ENCODE measurements at regions not wholly inside any gene's neighbourhood (a gene's known extent, or its start where the extent isn't known, plus 50 kb on each side); places are given as distances from the start of the nearest gene placed in this dataset.
A peak's percentile ranks its signal among the peaks of the same experiment; 100 is the strongest.

DNA sequence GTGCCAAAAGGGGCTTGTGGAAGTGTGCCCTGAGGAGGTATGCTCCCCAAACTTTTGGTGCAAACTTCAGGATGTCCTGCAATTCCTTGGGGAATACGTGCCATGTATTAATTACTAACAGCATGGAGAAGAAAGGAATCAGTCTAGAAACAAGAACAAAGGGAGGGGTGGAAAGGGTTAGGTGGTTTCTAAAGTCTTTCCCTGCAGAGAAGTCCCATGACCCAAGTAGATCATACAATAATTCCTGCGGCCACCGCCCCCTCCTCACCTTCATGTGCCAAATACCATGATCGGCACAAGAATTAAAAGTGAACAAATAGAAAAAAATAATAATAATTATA is 258.2 kb downstream of the PLPP3 start:
- Histone ChIP-seq H3K27me3 (replicated peaks) (no peaks in the 10 kb centered on the region), H3K27ac (no peak overlapping the region), H3K4me3 (no peak overlapping the region), H3K9me3 (replicated peaks) (no peaks in the 10 kb centered on the region), H3K36me3 (no peaks in the 10 kb centered on the region), H3K4me1 (replicated peaks) (peaks cover 10% of the 10 kb centered on the region)
- no peak for DNase-seq (ENCODE audit: low read depth in 1 of 2, low spot score in 2 of 2)

- no peak overlapping the region for H3K4me3 ChIP-seq
- H3K27me3 ChIP-seq (replicated peaks), result no peaks in the 10 kb centered on the region
- H3K4me1 ChIP-seq (replicated peaks), result peaks cover 11% of the 10 kb centered on the region
- no peaks in the 10 kb centered on the region for H3K9me3 ChIP-seq (replicated peaks)
- H3K36me3 ChIP-seq, result no peaks in the 10 kb centered on the region
- no peak overlapping the region for H3K27ac ChIP-seq
- DNase-seq (ENCODE audit: low read depth in 1 of 2, low spot score in 2 of 2), result no peak
Measured at GRCh38 chr1:56320464-56321149, 258.8 kb downstream of the PLPP3 start.

GRCh38 chr1:56317722-56318121 is 261.6 kb downstream of the PLPP3 start:
- H3K4me3 ChIP-seq, result no peak overlapping the region

GRCh38 chr1:56315293-56315942 is 263.9 kb downstream of the PLPP3 start:
- no peaks in the 10 kb centered on the region for H3K36me3 ChIP-seq
- H3K27me3 ChIP-seq (replicated peaks), result no peaks in the 10 kb centered on the region
- H3K27ac ChIP-seq, result no peak overlapping the region
- DNase-seq (ENCODE audit: low read depth in 1 of 2, low spot score in 2 of 2), result peak in 1 of 2 experiments; percentile 65
- H3K9me3 ChIP-seq (replicated peaks), result 0 out of 2 replicates have a peak, but pooled peaks cover 2% of the 10 kb centered on the region
- peaks cover 8% of the 10 kb centered on the region for H3K4me1 ChIP-seq (replicated peaks)
- H3K4me3 ChIP-seq, result no peak overlapping the region

More at GRCh38 chr1:56317722-56318121, 261.6 kb downstream of the PLPP3 start:
- Histone ChIP-seq H3K4me1 (replicated peaks) (peaks cover 8% of the 10 kb centered on the region), H3K36me3 (no peaks in the 10 kb centered on the region), H3K9me3 (replicated peaks) (0 out of 2 replicates have a peak, but pooled peaks cover 2% of the 10 kb centered on the region), H3K27me3 (replicated peaks) (no peaks in the 10 kb centered on the region), H3K27ac (no peak overlapping the region)
- no peak for DNase-seq (ENCODE audit: low read depth in 1 of 2, low spot score in 2 of 2)

- Histone ChIP-seq H3K36me3 (no peaks in the 10 kb centered on the region), H3K4me1 (replicated peaks) (peaks cover 8% of the 10 kb centered on the region), H3K9me3 (replicated peaks) (0 out of 2 replicates have a peak, but pooled peaks cover 3% of the 10 kb centered on the region), H3K27me3 (replicated peaks) (no peaks in the 10 kb centered on the region), H3K27ac (no peak overlapping the region), H3K4me3 (no peak overlapping the region)
- DNase-seq (ENCODE audit: low read depth in 1 of 2, low spot score in 2 of 2), result no peak
Measured at GRCh38 chr1:56313560-56313959, 265.8 kb downstream of the PLPP3 start.

DNA sequence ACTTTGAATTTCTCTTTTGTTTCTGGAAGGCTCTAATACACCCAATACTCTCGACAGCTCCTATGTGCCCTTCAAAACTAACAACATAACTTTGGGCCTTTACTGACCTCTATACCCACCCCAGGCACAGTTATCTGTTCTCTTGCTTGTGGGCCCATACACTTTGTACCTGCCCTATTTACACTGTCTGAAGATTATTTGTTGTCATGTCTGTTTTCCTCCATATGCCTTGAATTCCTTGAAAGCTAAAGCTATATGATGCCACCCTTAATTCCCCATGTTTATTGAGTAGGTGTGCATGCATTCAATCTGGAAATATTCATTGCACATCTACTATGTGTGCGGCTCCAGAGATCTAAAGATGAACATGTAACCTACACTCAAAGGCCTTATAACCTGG is 267.6 kb downstream of the PLPP3 start:
- DNase-seq (ENCODE audit: low read depth in 1 of 2, low spot score in 2 of 2), result no peak
- no peak overlapping the region for H3K4me3 ChIP-seq
- H3K9me3 ChIP-seq (replicated peaks), result 0 out of 2 replicates have a peak, but pooled peaks cover 7% of the 10 kb centered on the region
- peaks cover 8% of the 10 kb centered on the region for H3K4me1 ChIP-seq (replicated peaks)
- H3K36me3 ChIP-seq, result no peaks in the 10 kb centered on the region
- H3K27ac ChIP-seq, result no peak overlapping the region
- no peaks in the 10 kb centered on the region for H3K27me3 ChIP-seq (replicated peaks)

DNA sequence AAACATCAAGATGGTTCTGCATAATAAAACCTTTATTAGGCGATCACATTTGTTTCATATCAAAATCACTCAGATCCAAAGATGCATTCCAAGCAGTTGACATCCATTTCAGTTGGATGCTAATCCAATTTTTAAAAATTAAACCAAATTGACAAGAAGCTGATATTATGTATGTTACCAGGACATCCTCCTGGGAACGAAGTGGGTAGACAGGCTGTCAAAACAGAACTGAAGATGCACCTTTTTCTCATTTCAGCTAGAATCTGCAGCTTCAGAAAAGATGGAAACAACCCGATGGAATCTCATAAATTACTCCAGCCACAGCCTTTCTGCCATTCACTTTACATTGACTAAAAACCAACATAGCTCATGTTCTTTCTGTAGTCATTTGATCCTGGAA is 268.4 kb downstream of the PLPP3 start:
- Histone ChIP-seq H3K27ac (no peak overlapping the region), H3K9me3 (replicated peaks) (0 out of 2 replicates have a peak, but pooled peaks cover 7% of the 10 kb centered on the region), H3K27me3 (replicated peaks) (no peaks in the 10 kb centered on the region), H3K4me3 (no peak overlapping the region), H3K36me3 (no peaks in the 10 kb centered on the region), H3K4me1 (replicated peaks) (peaks cover 7% of the 10 kb centered on the region)
- DNase-seq (ENCODE audit: low read depth in 1 of 2, low spot score in 2 of 2), result no peak

- Histone ChIP-seq H3K9me3 (replicated peaks) (0 out of 2 replicates have a peak, but pooled peaks cover 7% of the 10 kb centered on the region), H3K4me3 (no peak overlapping the region), H3K4me1 (replicated peaks) (no peaks in the 10 kb centered on the region), H3K27ac (no peak overlapping the region), H3K36me3 (no peaks in the 10 kb centered on the region), H3K27me3 (replicated peaks) (no peaks in the 10 kb centered on the region)
- DNase-seq (ENCODE audit: low read depth in 1 of 2, low spot score in 2 of 2), result no peak
Measured at GRCh38 chr1:56309065-56309464, 270.3 kb downstream of the PLPP3 start.

- 0 out of 2 replicates have a peak, but pooled peaks cover 5% of the 10 kb centered on the region for H3K9me3 ChIP-seq (replicated peaks)
- H3K36me3 ChIP-seq, result no peaks in the 10 kb centered on the region
- H3K27me3 ChIP-seq (replicated peaks), result no peaks in the 10 kb centered on the region
- H3K27ac ChIP-seq, result no peak overlapping the region
- no peak overlapping the region for H3K4me3 ChIP-seq
- DNase-seq (ENCODE audit: low read depth in 1 of 2, low spot score in 2 of 2), result no peak
- H3K4me1 ChIP-seq (replicated peaks), result peaks cover 14% of the 10 kb centered on the region
Measured at GRCh38 chr1:56304975-56305374, 274.4 kb downstream of the PLPP3 start.

DNA sequence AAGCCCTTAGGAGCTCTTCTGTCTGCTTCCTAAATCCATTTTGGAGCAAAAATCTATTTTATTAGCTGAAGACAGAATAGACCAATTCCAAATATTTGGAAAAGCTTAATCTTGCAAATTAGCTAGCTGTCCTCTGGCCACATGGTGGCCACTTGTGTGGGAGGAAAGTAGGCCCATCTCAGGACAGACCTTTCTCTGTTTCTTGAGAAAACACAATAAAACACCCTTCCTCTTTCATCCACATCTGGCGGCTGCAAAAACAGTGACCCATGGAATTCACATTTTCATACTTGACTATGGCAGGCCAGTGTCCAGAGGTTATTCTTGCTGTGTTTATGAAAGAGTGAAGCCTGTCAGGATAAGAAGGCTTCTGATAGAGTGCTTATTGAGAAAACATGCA is 275.6 kb downstream of the PLPP3 start:
- Histone ChIP-seq H3K27me3 (replicated peaks) (no peaks in the 10 kb centered on the region), H3K36me3 (no peaks in the 10 kb centered on the region), H3K4me3 (no peak overlapping the region), H3K4me1 (replicated peaks) (peaks cover 14% of the 10 kb centered on the region), H3K9me3 (replicated peaks) (0 out of 2 replicates have a peak, but pooled peaks cover 5% of the 10 kb centered on the region), H3K27ac (no peak overlapping the region)
- DNase-seq (ENCODE audit: low read depth in 1 of 2, low spot score in 2 of 2), result no peak

- DNase-seq (ENCODE audit: low read depth in 1 of 2, low spot score in 2 of 2), result no peak
- Histone ChIP-seq H3K4me1 (replicated peaks) (peaks cover 14% of the 10 kb centered on the region), H3K27ac (no peak overlapping the region), H3K4me3 (no peak overlapping the region), H3K27me3 (replicated peaks) (no peaks in the 10 kb centered on the region), H3K36me3 (no peaks in the 10 kb centered on the region), H3K9me3 (replicated peaks) (no peaks in the 10 kb centered on the region)
Measured at GRCh38 chr1:56302878-56303277, 276.5 kb downstream of the PLPP3 start.

GRCh38 chr1:56301791-56302190 is 277.6 kb downstream of the PLPP3 start:
- H3K4me3 ChIP-seq, result no peak overlapping the region
- H3K9me3 ChIP-seq (replicated peaks), result no peaks in the 10 kb centered on the region
- DNase-seq (ENCODE audit: low read depth in 1 of 2, low spot score in 2 of 2), result peak; percentile 46 to 64
- H3K27ac ChIP-seq, result no peak overlapping the region
- peaks cover 14% of the 10 kb centered on the region for H3K4me1 ChIP-seq (replicated peaks)
- no peaks in the 10 kb centered on the region for H3K36me3 ChIP-seq
- no peaks in the 10 kb centered on the region for H3K27me3 ChIP-seq (replicated peaks)

GRCh38 chr1:56300836-56301235 is 278.5 kb downstream of the PLPP3 start:
- Histone ChIP-seq H3K4me1 (replicated peaks) (peaks cover 14% of the 10 kb centered on the region), H3K27me3 (replicated peaks) (no peaks in the 10 kb centered on the region), H3K4me3 (no peak overlapping the region), H3K36me3 (no peaks in the 10 kb centered on the region), H3K9me3 (replicated peaks) (no peaks in the 10 kb centered on the region), H3K27ac (no peak overlapping the region)
- DNase-seq (ENCODE audit: low read depth in 1 of 2, low spot score in 2 of 2), result no peak

GRCh38 chr1:56298866-56299265 is 280.5 kb downstream of the PLPP3 start:
- Histone ChIP-seq H3K36me3 (no peaks in the 10 kb centered on the region), H3K4me3 (no peak overlapping the region), H3K27ac (no peak overlapping the region), H3K27me3 (replicated peaks) (no peaks in the 10 kb centered on the region), H3K9me3 (replicated peaks) (no peaks in the 10 kb centered on the region), H3K4me1 (replicated peaks) (peaks cover 14% of the 10 kb centered on the region)
- no peak for DNase-seq (ENCODE audit: low read depth in 1 of 2, low spot score in 2 of 2)

Measured in SJSA1 (cell line).